Heart left ventricle (tissue), 16 donors: ENCODE measurements at regions not wholly inside any gene's neighbourhood (a gene's known extent, or its start where the extent isn't known, plus 50 kb on each side); places are given as distances from the start of the nearest gene placed in this dataset.

Source experiments
- ATAC-seq, 4 donors: fragments of 200-7000 bp; cut with Tn5 transposase; one replicate each; pipeline ENCODE4 v1.9.1; 2020 to 2022; ENCODE audit warnings: moderate library complexity in 4 of 4, mild to moderate bottlenecking in 3 of 4, moderate number of reproducible peaks in 1 of 4
- DNase-seq, 5 donors: peaks; one replicate each; pipeline ENCODE4 v3.0.0-alpha.2; 2020
- H3K27ac ChIP-seq, 12 donors: fragments of 200-600 bp; sonication (generic) in 4 of 12; one replicate each; pipeline versions ENCODE4 v1.5.0 to v1.8.0; 2016 to 2022; ENCODE audit warnings: mild to moderate bottlenecking in 2 of 12
- H3K27me3 ChIP-seq, 9 donors: fragments of 200-600 bp; sonication (generic) in 2 of 9; one replicate each; pipeline versions ENCODE4 v1.5.1 to v1.8.0; 2016 to 2022; ENCODE audit warnings: mild to moderate bottlenecking in 3 of 9
- H3K36me3 ChIP-seq, 9 donors: fragments of 200-600 bp; sonication (generic) in 2 of 9; one replicate each; pipeline versions ENCODE4 v1.5.0 to v1.8.0; 2018 to 2022; ENCODE audit warnings: mild to moderate bottlenecking in 2 of 9
- H3K4me1 ChIP-seq, 12 donors: fragments of 200-600 bp; sonication (generic) in 4 of 12; one replicate each; pipeline versions ENCODE4 v1.5.0 to v1.8.0; 2016 to 2022; ENCODE audit warnings: mild to moderate bottlenecking in 3 of 12
- H3K4me3 ChIP-seq, 12 donors: fragments of 200-600 bp; sonication (generic) in 4 of 12; one replicate each; pipeline versions ENCODE4 v1.5.0 to v1.8.0; 2017 to 2022; ENCODE audit warnings: mild to moderate bottlenecking in 9 of 12, moderate library complexity in 4 of 12
- H3K9me3 ChIP-seq, 12 donors: fragments of 200-600 bp; sonication (generic) in 4 of 12; one replicate each; pipeline versions ENCODE4 v1.5.0 to v1.8.0; 2016 to 2022; ENCODE audit warnings: mild to moderate bottlenecking in 1 of 12
- POLR2A ChIP-seq, 2 donors: fragments of 450-650 bp; IDR thresholded peaks; one replicate each; pipeline ENCODE4 v1.6.1; 2017; ENCODE audit warnings: antibody characterized with exemption in 2 of 2, mild to moderate bottlenecking in 2 of 2, moderate library complexity in 2 of 2
- WGBS, 4 donors: extraction: QIAGEN DNeasy Blood & Tissue Kit in 2 of 4; methylation state at CpG; one replicate each; pipeline versions ENCODE4 v1.1.5 to v1.1.7; 2013 to 2018; 5-methylcytosine and 5-hydroxymethylcytosine counted together
- intact Hi-C, 10 donors: fragments of 100-400 bp; cut with DNase I; formaldehyde crosslinking; loops; one replicate each; pipeline versions ENCODE4 v1.11.1 to v1.14.2; 2022
- TF ChIP-seq, protein P1 (sequence below), 12 donors: fragments of 200-600 bp; sonication (generic) in 4 of 12; IDR thresholded peaks; one replicate each; pipeline versions ENCODE4 v1.5.0 to v1.8.0; 2018 to 2022; ENCODE audit warnings: antibody characterized with exemption in 12 of 12, mild to moderate bottlenecking in 5 of 12
- donor health status: ischemic (EF 13 %, LVEDD 7.1; RV severe dilation, severe dysfunction).
- donor health status: healthy with polysubstance abuse.
- donor health status: DM: no; HTN: yes; CAD: no.
- donor health status: DM: no; HTN: no; CAD: no.
- donor health status: ischemic (EF 25% LVEDD 6.9; RV normal size, moderate dysfunction).
- donor health status: ischemic (EF 25% LVEDD 5.7; RV mildly dilated, moderate dysfunction).
- donor health status: healthy.
- donor health status: DM: yes; HTN: yes; CAD: no.
- donor health status: ischemic (EF 35%, LVEDD 5.7; RV mildly dilated, moderate dysfunction).
- donor health status: nonischemic (EF 11% LVEDD 7.7; RV severe dilation, severe dysfunction).
- donor health status: DM: yes; HTN: yes; CAD: no.
- donor health status: PGD.
- donor health status: ischemic (EF 29% LVEDD 5.4; RV normal size, mild dysfunction).
- donor health status: nonischemic (EF 23%, LVEDD 6.1; RV moderate dilation, normal function).

- Histone ChIP-seq H3K27me3 (peaks cover 0 to 51% (median 9%) of the 10 kb centered on the region in 9 donors), H3K9me3 (peaks cover 0 to 13% (median 7%) of the 10 kb centered on the region in 12 donors), H3K4me1 (no peaks in the 10 kb centered on the region), H3K4me3 (no peak overlapping the region), H3K27ac (no peak overlapping the region), H3K36me3 (no peaks in the 10 kb centered on the region)
- 43 to 47% (median 46%) methylated on average over 6 of the region's 6 CpGs for WGBS, 4 donors
- intact Hi-C loops: no loop called here
- no peak for DNase-seq
- TF ChIP-seq POLR2A (IDR thresholded peaks at IDR 0.05): no peak
- TF ChIP-seq, protein P1, sequence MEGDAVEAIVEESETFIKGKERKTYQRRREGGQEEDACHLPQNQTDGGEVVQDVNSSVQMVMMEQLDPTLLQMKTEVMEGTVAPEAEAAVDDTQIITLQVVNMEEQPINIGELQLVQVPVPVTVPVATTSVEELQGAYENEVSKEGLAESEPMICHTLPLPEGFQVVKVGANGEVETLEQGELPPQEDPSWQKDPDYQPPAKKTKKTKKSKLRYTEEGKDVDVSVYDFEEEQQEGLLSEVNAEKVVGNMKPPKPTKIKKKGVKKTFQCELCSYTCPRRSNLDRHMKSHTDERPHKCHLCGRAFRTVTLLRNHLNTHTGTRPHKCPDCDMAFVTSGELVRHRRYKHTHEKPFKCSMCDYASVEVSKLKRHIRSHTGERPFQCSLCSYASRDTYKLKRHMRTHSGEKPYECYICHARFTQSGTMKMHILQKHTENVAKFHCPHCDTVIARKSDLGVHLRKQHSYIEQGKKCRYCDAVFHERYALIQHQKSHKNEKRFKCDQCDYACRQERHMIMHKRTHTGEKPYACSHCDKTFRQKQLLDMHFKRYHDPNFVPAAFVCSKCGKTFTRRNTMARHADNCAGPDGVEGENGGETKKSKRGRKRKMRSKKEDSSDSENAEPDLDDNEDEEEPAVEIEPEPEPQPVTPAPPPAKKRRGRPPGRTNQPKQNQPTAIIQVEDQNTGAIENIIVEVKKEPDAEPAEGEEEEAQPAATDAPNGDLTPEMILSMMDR (IDR thresholded peaks at IDR 0.05): no peak
- no peak for ATAC-seq
Observed at GRCh38 chr21:33155422-33155821, 74.3 kb upstream of the IFNAR2 start.

- no peak overlapping the region for H3K4me3 ChIP-seq
- intact Hi-C loops: no loop called here
- ATAC-seq (no peak), DNase-seq (no peak)
- no peak overlapping the region for H3K27ac ChIP-seq
- WGBS, 4 donors: 9 to 15% (median 12%) methylated on average over 3 of the region's 3 CpGs
- H3K27me3 ChIP-seq: peaks cover 0 to 34% (median 8%) of the 10 kb centered on the region in 9 donors
- no peaks in the 10 kb centered on the region for H3K36me3 ChIP-seq
- TF ChIP-seq, protein P1 (IDR thresholded peaks at IDR 0.05): no peak
- TF ChIP-seq POLR2A (IDR thresholded peaks at IDR 0.05): no peak
- no peaks in the 10 kb centered on the region for H3K4me1 ChIP-seq
- peaks cover 0 to 13% (median 7%) of the 10 kb centered on the region in 12 donors for H3K9me3 ChIP-seq
Observed at GRCh38 chr21:33157303-33157702, 72.4 kb upstream of the IFNAR2 start.

DNA sequence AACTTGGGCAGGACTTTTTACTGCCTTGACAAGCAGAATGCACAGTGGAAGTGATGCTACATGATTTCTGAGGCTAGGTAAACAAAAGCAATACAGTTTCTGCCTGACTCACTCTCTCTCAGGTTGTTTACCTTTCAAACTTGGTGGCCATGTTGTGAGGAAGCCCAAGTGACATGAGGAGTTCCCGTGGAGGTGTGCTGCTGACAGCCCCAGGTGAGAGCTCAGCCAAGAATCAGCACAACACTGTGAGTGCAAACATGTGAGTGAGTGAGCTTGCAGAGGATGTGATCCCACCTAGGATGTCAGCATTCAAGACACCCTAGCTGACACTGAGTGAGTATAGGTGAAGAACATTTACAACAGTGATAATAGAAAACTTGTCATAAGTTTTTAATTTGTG, 71.1 kb upstream of the IFNAR2 start:
- no peaks in the 10 kb centered on the region for H3K4me1 ChIP-seq
- peaks cover 0 to 13% (median 7%) of the 10 kb centered on the region in 12 donors for H3K9me3 ChIP-seq
- ATAC-seq (no peak), DNase-seq (no peak)
- TF ChIP-seq POLR2A (IDR thresholded peaks at IDR 0.05): no peak
- TF ChIP-seq, protein P1 (IDR thresholded peaks at IDR 0.05): no peak
- intact Hi-C loops: no loop called here
- WGBS, 4 donors: 75 to 100% (median 81%) methylated on average over 1 of the region's 1 CpG
- no peak overlapping the region for H3K4me3 ChIP-seq
- peaks cover 0 to 27% (median 6%) of the 10 kb centered on the region in 9 donors for H3K27me3 ChIP-seq
- H3K36me3 ChIP-seq: no peaks in the 10 kb centered on the region
- no peak overlapping the region for H3K27ac ChIP-seq

- intact Hi-C loops: no loop called here
- WGBS, 4 donors: 38 to 43% (median 39%) methylated on average over 15 of the region's 15 CpGs
- peaks cover 0 to 22% (median 0%) of the 10 kb centered on the region in 9 donors for H3K27me3 ChIP-seq
- no peak overlapping the region for H3K4me3 ChIP-seq
- DNase-seq (no peak), ATAC-seq (no peak)
- TF ChIP-seq POLR2A (IDR thresholded peaks at IDR 0.05): no peak
- TF ChIP-seq, protein P1 (IDR thresholded peaks at IDR 0.05): no peak
- no peaks in the 10 kb centered on the region for H3K36me3 ChIP-seq
- H3K27ac ChIP-seq: no peak overlapping the region
- H3K9me3 ChIP-seq: peaks cover 0 to 13% (median 7%) of the 10 kb centered on the region in 12 donors
- H3K4me1 ChIP-seq: no peaks in the 10 kb centered on the region
Observed at GRCh38 chr21:33162436-33162951, 67.2 kb upstream of the IFNAR2 start.
